ENCODE measurements at regions not wholly inside any gene's neighbourhood (a gene's known extent, or its start where the extent isn't known, plus 50 kb on each side); places are given as distances from the start of the nearest gene placed in this dataset.

DNA sequence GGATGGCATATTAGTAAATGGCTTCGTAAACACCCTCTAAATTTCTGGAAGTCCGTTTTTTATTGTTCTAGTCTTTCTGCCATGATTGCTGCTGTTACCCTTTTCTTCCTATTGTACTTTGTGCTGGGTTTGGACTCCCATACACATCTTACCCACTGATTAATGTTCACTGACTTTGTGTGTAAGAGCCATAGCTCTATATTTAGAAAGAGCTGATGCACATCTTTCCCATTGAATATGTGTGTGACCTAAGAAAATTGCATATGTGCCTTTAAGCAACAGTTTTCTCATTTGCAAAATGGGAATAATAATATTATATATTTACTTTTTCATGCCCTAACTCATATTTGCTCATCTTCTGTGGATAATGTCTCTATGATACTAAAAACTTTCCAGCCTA lies 135.8 kb upstream of the DLX6 start:
- Histone ChIP-seq H3K79me2 (ENCODE audit: insufficient read depth, low read length) (no peaks in the 10 kb centered on the region), H3K9ac (ENCODE audit: insufficient read depth, low read depth, low read length) (no peak overlapping the region), H2AFZ (ENCODE audit: low read length) (no peak overlapping the region), H3K4me2 (ENCODE audit: low read depth, low read length) (no peak overlapping the region), H3K9me3 (ENCODE audit: low read length) (no peaks in the 10 kb centered on the region), H4K20me1 (ENCODE audit: insufficient read depth, low read length) (no peaks in the 10 kb centered on the region), H3K4me1 (ENCODE audit: insufficient read depth, low read length) (no peaks in the 10 kb centered on the region), H3K27me3 (ENCODE audit: control insufficient read depth in 1 of 2, insufficient read depth in 2 of 2, low read length in 2 of 2) (no peaks in the 10 kb centered on the region), H3K27ac (ENCODE audit: extremely low read length, insufficient read depth, low read length) (no peak overlapping the region), H3K36me3 (replicated peaks in 1 of 2; ENCODE audit: control insufficient read depth in 1 of 2, insufficient read depth in 2 of 2, low read length in 2 of 2) (no peaks in the 10 kb centered on the region), H3K4me3 (replicated peaks in 1 of 3; ENCODE audit: insufficient read depth in 1 of 3, low read depth in 2 of 3, low read length in 3 of 3) (no peak overlapping the region)
- ChIA-PET CTCF (ENCODE audit: low intra/inter-chr PET ratio, low total read pairs) (no interaction called here), POLR2A (interaction anchor here (1.4 kb wide), 1 partner anchor 37 kb away, joined by 3 read pairs; no protein-coding TSS in a partner anchor)
- no peak for DNase-seq (ENCODE audit: low spot score)
- FAIRE-seq, result no peak
- BruUV-seq (replicated peaks), result no TSS peak
- WGBS (ENCODE audit: low lambda C conversion rate), result 21% methylated on average over 2 of the region's 2 CpGs
- no peak for TF ChIP-seq DMAP1 (CRISPR knock-in tag; IDR thresholded peaks at IDR 0.05)
- no peak for TF ChIP-seq HMGA1 (CRISPR knock-in tag; conservative IDR thresholded peaks at IDR 0.05)
- no peak for TF ChIP-seq ZNF251 (CRISPR knock-in tag; IDR thresholded peaks at IDR 0.05)
- no peak for TF ChIP-seq MLLT10 (CRISPR knock-in tag; IDR thresholded peaks at IDR 0.05)
- TF ChIP-seq NR2F2 (IDR thresholded peaks at IDR 0.05; ENCODE audit: borderline replicate concordance, low read depth), result no peak
- no peak for TF ChIP-seq ZNF205 (CRISPR knock-in tag; IDR thresholded peaks at IDR 0.05)
- no peak for TF ChIP-seq MTERF4 (CRISPR knock-in tag; IDR thresholded peaks at IDR 0.05)
- TF ChIP-seq REPIN1 (CRISPR knock-in tag; IDR thresholded peaks at IDR 0.05; ENCODE audit: borderline replicate concordance, low read depth), result no peak
- no peak for TF ChIP-seq ZNF512B (CRISPR knock-in tag; IDR thresholded peaks at IDR 0.05; ENCODE audit: borderline replicate concordance)
- TF ChIP-seq ZNF879 (CRISPR knock-in tag; IDR thresholded peaks at IDR 0.05), result no peak
- no peak for TF ChIP-seq XBP1 (CRISPR knock-in tag; IDR thresholded peaks at IDR 0.05)
- TF ChIP-seq SPEN (CRISPR knock-in tag; IDR thresholded peaks at IDR 0.05; ENCODE audit: low read depth), result no peak
- TF ChIP-seq ZKSCAN5 (CRISPR knock-in tag; IDR thresholded peaks at IDR 0.05), result no peak
- no peak for ATAC-seq
- in situ Hi-C loops (cut with HindIII; ENCODE audit: extremely low pct_ligation_motif_present, low pct_unique_long_range_greater_than_20kb) (no loop called here), intact Hi-C loops (cut with micrococcal nuclease; ENCODE audit: unreplicated experiment) (no loop called here)
